ENCODE measurements at regions not wholly inside any gene's neighbourhood (a gene's known extent, or its start where the extent isn't known, plus 50 kb on each side); places are given as distances from the start of the nearest gene placed in this dataset.

GRCh38 chr4:18403327-18403726 is 381.8 kb upstream of the LCORL start:
- H3K4me3 ChIP-seq (ENCODE audit: insufficient read depth in 1 of 2, low read depth in 1 of 2, low read length in 2 of 2) = no peak overlapping the region
- no peak overlapping the region for H2BK5ac ChIP-seq (ENCODE audit: low read depth, low read length, poor library complexity, severe bottlenecking)
- H3K14ac ChIP-seq (ENCODE audit: low read length in 2 of 2) = no peak overlapping the region
- no peak overlapping the region for H2AK5ac ChIP-seq (ENCODE audit: low read length, severe bottlenecking)
- H2BK12ac ChIP-seq (ENCODE audit: low read length in 2 of 2) = no peak overlapping the region
- no peak overlapping the region for H2BK120ac ChIP-seq (ENCODE audit: low read depth, low read length)
- no peaks in the 10 kb centered on the region for H3K9me3 ChIP-seq (ENCODE audit: control insufficient read depth, low read length)
- WGBS = no CpG with 5 or more reads among the region's 3 CpGs
- DNase-seq = no peak
- H3K27ac ChIP-seq (ENCODE audit: low read length, poor library complexity, severe bottlenecking) = no peak overlapping the region
- H2BK15ac ChIP-seq (ENCODE audit: low read depth, poor library complexity, severe bottlenecking) = no peak overlapping the region
- H3K4me2 ChIP-seq (ENCODE audit: low read length, poor library complexity, severe bottlenecking) = no peak overlapping the region
- no peak overlapping the region for H3K9ac ChIP-seq (ENCODE audit: low read length)
- H3K4me1 ChIP-seq (ENCODE audit: control insufficient read depth, insufficient read depth, low read depth, low read length) = no peaks in the 10 kb centered on the region
- no peak overlapping the region for H3K23ac ChIP-seq (ENCODE audit: low read length in 2 of 2)
- no peaks in the 10 kb centered on the region for H3K79me1 ChIP-seq (replicated peaks; ENCODE audit: low read length, poor library complexity, severe bottlenecking)
- no peak overlapping the region for H3K4ac ChIP-seq (ENCODE audit: low read depth in 1 of 2, low read length in 2 of 2)
- no peak overlapping the region for H4K91ac ChIP-seq (ENCODE audit: low read length)
- H3K18ac ChIP-seq (ENCODE audit: low read depth in 1 of 2, low read length in 2 of 2) = no peak overlapping the region
- no peak overlapping the region for H4K8ac ChIP-seq (ENCODE audit: low read length)
- H3K27me3 ChIP-seq (ENCODE audit: control insufficient read depth in 1 of 2, insufficient read depth in 1 of 2, low read length in 2 of 2) = no peaks in the 10 kb centered on the region
- no peaks in the 10 kb centered on the region for H3K36me3 ChIP-seq (ENCODE audit: control insufficient read depth in 1 of 2, insufficient read depth in 2 of 2, low read depth in 1 of 2, low read length in 2 of 2)
- H2AFZ ChIP-seq (ENCODE audit: low read depth, low read length) = no peak overlapping the region

GRCh38 chr4:18401868-18402267 is 380.3 kb upstream of the LCORL start:
- H3K27me3 ChIP-seq (ENCODE audit: control insufficient read depth in 1 of 2, insufficient read depth in 1 of 2, low read length in 2 of 2) = no peaks in the 10 kb centered on the region
- H3K14ac ChIP-seq (ENCODE audit: low read length in 2 of 2) = no peak overlapping the region
- H3K27ac ChIP-seq (ENCODE audit: low read length, poor library complexity, severe bottlenecking) = no peak overlapping the region
- no peak overlapping the region for H3K23ac ChIP-seq (ENCODE audit: low read length in 2 of 2)
- no peak for DNase-seq
- H2AK5ac ChIP-seq (ENCODE audit: low read length, severe bottlenecking) = no peak overlapping the region
- H3K4ac ChIP-seq (ENCODE audit: low read depth in 1 of 2, low read length in 2 of 2) = no peak overlapping the region
- no peak overlapping the region for H3K9ac ChIP-seq (ENCODE audit: low read length)
- H3K4me1 ChIP-seq (ENCODE audit: control insufficient read depth, insufficient read depth, low read depth, low read length) = no peaks in the 10 kb centered on the region
- no peak overlapping the region for H3K18ac ChIP-seq (ENCODE audit: low read depth in 1 of 2, low read length in 2 of 2)
- no peaks in the 10 kb centered on the region for H3K36me3 ChIP-seq (ENCODE audit: control insufficient read depth in 1 of 2, insufficient read depth in 2 of 2, low read depth in 1 of 2, low read length in 2 of 2)
- no peak overlapping the region for H3K4me2 ChIP-seq (ENCODE audit: low read length, poor library complexity, severe bottlenecking)
- no peak overlapping the region for H4K8ac ChIP-seq (ENCODE audit: low read length)
- no peak overlapping the region for H2AFZ ChIP-seq (ENCODE audit: low read depth, low read length)
- H2BK12ac ChIP-seq (ENCODE audit: low read length in 2 of 2) = no peak overlapping the region
- no peak overlapping the region for H2BK15ac ChIP-seq (ENCODE audit: low read depth, poor library complexity, severe bottlenecking)
- WGBS = no CpG with 5 or more reads among the region's 1 CpG
- H4K91ac ChIP-seq (ENCODE audit: low read length) = no peak overlapping the region
- H3K9me3 ChIP-seq (ENCODE audit: control insufficient read depth, low read length) = no peaks in the 10 kb centered on the region
- H3K4me3 ChIP-seq (ENCODE audit: insufficient read depth in 1 of 2, low read depth in 1 of 2, low read length in 2 of 2) = no peak overlapping the region
- no peak overlapping the region for H2BK5ac ChIP-seq (ENCODE audit: low read depth, low read length, poor library complexity, severe bottlenecking)
- H3K79me1 ChIP-seq (replicated peaks; ENCODE audit: low read length, poor library complexity, severe bottlenecking) = no peaks in the 10 kb centered on the region
- H2BK120ac ChIP-seq (ENCODE audit: low read depth, low read length) = no peak overlapping the region

GRCh38 chr4:18401425-18401824 is 379.9 kb upstream of the LCORL start:
- H2AK5ac ChIP-seq (ENCODE audit: low read length, severe bottlenecking) = no peak overlapping the region
- H2BK15ac ChIP-seq (ENCODE audit: low read depth, poor library complexity, severe bottlenecking) = no peak overlapping the region
- no peak overlapping the region for H3K4me2 ChIP-seq (ENCODE audit: low read length, poor library complexity, severe bottlenecking)
- no peaks in the 10 kb centered on the region for H3K27me3 ChIP-seq (ENCODE audit: control insufficient read depth in 1 of 2, insufficient read depth in 1 of 2, low read length in 2 of 2)
- H4K8ac ChIP-seq (ENCODE audit: low read length) = no peak overlapping the region
- no peak overlapping the region for H2BK120ac ChIP-seq (ENCODE audit: low read depth, low read length)
- H2AFZ ChIP-seq (ENCODE audit: low read depth, low read length) = no peak overlapping the region
- H3K79me1 ChIP-seq (replicated peaks; ENCODE audit: low read length, poor library complexity, severe bottlenecking) = no peaks in the 10 kb centered on the region
- no peaks in the 10 kb centered on the region for H3K36me3 ChIP-seq (ENCODE audit: control insufficient read depth in 1 of 2, insufficient read depth in 2 of 2, low read depth in 1 of 2, low read length in 2 of 2)
- no peak overlapping the region for H3K23ac ChIP-seq (ENCODE audit: low read length in 2 of 2)
- no peak overlapping the region for H2BK5ac ChIP-seq (ENCODE audit: low read depth, low read length, poor library complexity, severe bottlenecking)
- WGBS = 40% methylated on average over 1 of the region's 2 CpGs
- no peak overlapping the region for H3K27ac ChIP-seq (ENCODE audit: low read length, poor library complexity, severe bottlenecking)
- no peak overlapping the region for H3K9ac ChIP-seq (ENCODE audit: low read length)
- H3K9me3 ChIP-seq (ENCODE audit: control insufficient read depth, low read length) = no peaks in the 10 kb centered on the region
- no peaks in the 10 kb centered on the region for H3K4me1 ChIP-seq (ENCODE audit: control insufficient read depth, insufficient read depth, low read depth, low read length)
- no peak overlapping the region for H3K18ac ChIP-seq (ENCODE audit: low read depth in 1 of 2, low read length in 2 of 2)
- no peak for DNase-seq
- no peak overlapping the region for H4K91ac ChIP-seq (ENCODE audit: low read length)
- no peak overlapping the region for H3K4me3 ChIP-seq (ENCODE audit: insufficient read depth in 1 of 2, low read depth in 1 of 2, low read length in 2 of 2)
- H2BK12ac ChIP-seq (ENCODE audit: low read length in 2 of 2) = no peak overlapping the region
- H3K14ac ChIP-seq (ENCODE audit: low read length in 2 of 2) = no peak overlapping the region
- H3K4ac ChIP-seq (ENCODE audit: low read depth in 1 of 2, low read length in 2 of 2) = no peak overlapping the region

GRCh38 chr4:18398661-18399060 is 377.1 kb upstream of the LCORL start:
- no peaks in the 10 kb centered on the region for H3K9me3 ChIP-seq (ENCODE audit: control insufficient read depth, low read length)
- no peaks in the 10 kb centered on the region for H3K4me1 ChIP-seq (ENCODE audit: control insufficient read depth, insufficient read depth, low read depth, low read length)
- H3K36me3 ChIP-seq (ENCODE audit: control insufficient read depth in 1 of 2, insufficient read depth in 2 of 2, low read depth in 1 of 2, low read length in 2 of 2) = no peaks in the 10 kb centered on the region
- no peaks in the 10 kb centered on the region for H3K27me3 ChIP-seq (ENCODE audit: control insufficient read depth in 1 of 2, insufficient read depth in 1 of 2, low read length in 2 of 2)
- H4K8ac ChIP-seq (ENCODE audit: low read length) = no peak overlapping the region
- no peak overlapping the region for H3K18ac ChIP-seq (ENCODE audit: low read depth in 1 of 2, low read length in 2 of 2)
- no peak overlapping the region for H3K14ac ChIP-seq (ENCODE audit: low read length in 2 of 2)
- H3K23ac ChIP-seq (ENCODE audit: low read length in 2 of 2) = no peak overlapping the region
- no peak overlapping the region for H3K27ac ChIP-seq (ENCODE audit: low read length, poor library complexity, severe bottlenecking)
- H2BK15ac ChIP-seq (ENCODE audit: low read depth, poor library complexity, severe bottlenecking) = no peak overlapping the region
- H3K4me3 ChIP-seq (ENCODE audit: insufficient read depth in 1 of 2, low read depth in 1 of 2, low read length in 2 of 2) = no peak overlapping the region
- H3K9ac ChIP-seq (ENCODE audit: low read length) = no peak overlapping the region
- 78% methylated on average over 3 of the region's 5 CpGs for WGBS
- H4K91ac ChIP-seq (ENCODE audit: low read length) = no peak overlapping the region
- no peak overlapping the region for H2BK120ac ChIP-seq (ENCODE audit: low read depth, low read length)
- no peak for DNase-seq
- no peak overlapping the region for H2BK12ac ChIP-seq (ENCODE audit: low read length in 2 of 2)
- no peak overlapping the region for H3K4me2 ChIP-seq (ENCODE audit: low read length, poor library complexity, severe bottlenecking)
- H3K79me1 ChIP-seq (replicated peaks; ENCODE audit: low read length, poor library complexity, severe bottlenecking) = no peaks in the 10 kb centered on the region
- H2BK5ac ChIP-seq (ENCODE audit: low read depth, low read length, poor library complexity, severe bottlenecking) = no peak overlapping the region
- H2AK5ac ChIP-seq (ENCODE audit: low read length, severe bottlenecking) = no peak overlapping the region
- no peak overlapping the region for H3K4ac ChIP-seq (ENCODE audit: low read depth in 1 of 2, low read length in 2 of 2)
- no peak overlapping the region for H2AFZ ChIP-seq (ENCODE audit: low read depth, low read length)

Data from mesenchymal stem cell (in vitro differentiated cells and primary cell).